CD14-positive monocyte (primary cell): ENCODE measurements at regions not wholly inside any gene's neighbourhood (a gene's known extent, or its start where the extent isn't known, plus 50 kb on each side); places are given as distances from the start of the nearest gene placed in this dataset.

Source experiments
- DNase-seq, 3 donors: peaks; one replicate each; pipeline ENCODE4 v3.0.0-alpha.2; 2011 to 2022
- H2AFZ ChIP-seq: 2 replicates; pipeline ENCODE4 v1.6.0; 2012; ENCODE audit warnings: mild to moderate bottlenecking, low read depth, low read length, inconsistent platforms; ENCODE audit not compliant: insufficient read depth, poor library complexity, severe bottlenecking
- H3K27ac ChIP-seq, 2 donors: 1 replicate in 1 of 2; 2 replicates in 1 of 2; pipeline ENCODE4 v1.5.1; 2012 to 2013; ENCODE audit warnings: low read length in 2 of 2, control low read depth in 1 of 2, inconsistent platforms in 1 of 2, low read depth in 1 of 2, mild to moderate bottlenecking in 1 of 2
- H3K27me3 ChIP-seq, 2 donors: one replicate each; pipeline versions ENCODE4 v1.6.0 to v1.6.1; 2011 to 2013; ENCODE audit warnings: low read length in 2 of 2; ENCODE audit not compliant: control insufficient read depth in 2 of 2, insufficient read depth in 2 of 2
- H3K36me3 ChIP-seq, 2 donors: replicated peaks in 1 of 2; 1 replicate in 1 of 2; 2 replicates in 1 of 2; pipeline versions ENCODE4 v1.5.1 to v1.6.1; 2012 to 2013; ENCODE audit warnings: low read length in 2 of 2, control low read depth in 1 of 2, inconsistent platforms in 1 of 2, mild to moderate bottlenecking in 1 of 2; ENCODE audit not compliant: insufficient read depth in 2 of 2, control insufficient read depth in 1 of 2
- H3K4me1 ChIP-seq, 2 donors: 1 replicate in 1 of 2; 2 replicates in 1 of 2; pipeline versions ENCODE4 v1.5.1 to v1.6.1; 2012 to 2013; ENCODE audit warnings: low read length in 2 of 2, control low read depth in 1 of 2, inconsistent platforms in 1 of 2, mild to moderate bottlenecking in 1 of 2, moderate library complexity in 1 of 2; ENCODE audit not compliant: insufficient read depth in 2 of 2, control insufficient read depth in 1 of 2
- H3K4me2 ChIP-seq: replicated peaks from 2 replicates; pipeline ENCODE3; 2012; ENCODE audit warnings: low read length, moderate library complexity, mild to moderate bottlenecking; ENCODE audit not compliant: poor library complexity, severe bottlenecking; ENCODE audit errors: extremely low read depth
- H3K4me3 ChIP-seq, 3 experiments: fragments of 200-600 bp in 1 of 3; sonication (generic) in 1 of 3; replicated peaks in 1 of 3; 1 replicate in 2 of 3; 2 replicates in 1 of 3; pipeline ENCODE4 v1.5.1; 2011 to 2013; ENCODE audit warnings: low read length in 3 of 3, mild to moderate bottlenecking in 3 of 3, control low read depth in 2 of 3, low read depth in 2 of 3, inconsistent platforms in 1 of 3, moderate library complexity in 1 of 3
- H3K79me2 ChIP-seq: 2 replicates; pipeline ENCODE4 v1.6.0; 2012; ENCODE audit warnings: mild to moderate bottlenecking, control low read depth, inconsistent platforms, low read length, moderate library complexity; ENCODE audit not compliant: insufficient read depth
- H3K9ac ChIP-seq: 2 replicates; pipeline ENCODE4 v1.6.0; 2017; ENCODE audit warnings: low read length, mild to moderate bottlenecking; ENCODE audit not compliant: insufficient read depth, poor library complexity, severe bottlenecking
- H3K9me3 ChIP-seq, 2 donors: replicated peaks in 1 of 2; 1 replicate in 1 of 2; 2 replicates in 1 of 2; pipeline versions ENCODE4 v1.5.1 to v1.6.1; 2012 to 2013; ENCODE audit warnings: low read length in 2 of 2, control low read depth in 1 of 2; ENCODE audit not compliant: control insufficient read depth in 1 of 2, insufficient read depth in 1 of 2
- H4K20me1 ChIP-seq: 2 replicates; pipeline ENCODE4 v1.6.0; 2012; ENCODE audit warnings: mild to moderate bottlenecking, low read length, control low read depth, moderate library complexity; ENCODE audit not compliant: insufficient read depth
- H3K27ac Mint-ChIP-seq, 7 donors: one replicate each; pipeline ENCODE4 v1.8.0; 2020; ENCODE audit warnings: mild to moderate bottlenecking in 7 of 7, mixed read lengths in 7 of 7, moderate library complexity in 6 of 7, inconsistent platforms in 2 of 7
- H3K27me3 Mint-ChIP-seq, 3 donors: one replicate each; pipeline ENCODE4 v1.8.0; 2021 to 2022; ENCODE audit warnings: low read depth in 3 of 3, mild to moderate bottlenecking in 3 of 3, mixed read lengths in 3 of 3, moderate library complexity in 3 of 3, inconsistent platforms in 1 of 3
- H3K36me3 Mint-ChIP-seq, 2 donors: one replicate each; pipeline ENCODE4 v1.8.0; 2020; ENCODE audit warnings: mixed read lengths in 2 of 2, inconsistent platforms in 1 of 2, mild to moderate bottlenecking in 1 of 2
- H3K4me1 Mint-ChIP-seq: one replicate; pipeline ENCODE4 v1.8.0; 2020; ENCODE audit warnings: mild to moderate bottlenecking, mixed read lengths
- H3K4me3 Mint-ChIP-seq, 2 donors: one replicate each; pipeline ENCODE4 v1.8.0; 2020; ENCODE audit warnings: mild to moderate bottlenecking in 2 of 2, mixed read lengths in 2 of 2, moderate library complexity in 1 of 2
- H3K9me3 Mint-ChIP-seq, 7 donors: one replicate each; pipeline ENCODE4 v1.8.0; 2020 to 2022; ENCODE audit warnings: mixed read lengths in 7 of 7, mild to moderate bottlenecking in 6 of 7, moderate library complexity in 6 of 7, inconsistent platforms in 2 of 7
- CTCF ChIP-seq: fragments of 200-600 bp; IDR thresholded peaks from one replicate; pipeline ENCODE4 v1.8.0; 2022; ENCODE audit warnings: antibody characterized with exemption, mild to moderate bottlenecking
- WGBS: methylation state at CpG from one replicate; pipeline ENCODE4 v1.1.5; 2013; ENCODE audit warnings: missing lambda C conversion rate; ENCODE audit not compliant: insufficient coverage; 5-methylcytosine and 5-hydroxymethylcytosine counted together
- intact Hi-C, 2 donors: fragments of 100-400 bp; cut with micrococcal nuclease; formaldehyde crosslinking; loops; one replicate each; pipeline versions ENCODE4 v1.15.0 to v1.15.1; 2023

- H3K27me3 ChIP-seq = no peaks in the 10 kb centered on the region
- Mint-ChIP-seq H3K4me3 (no peak overlapping the region), H3K36me3 (no peaks in the 10 kb centered on the region), H3K27ac (no peak overlapping the region), H3K9me3 (peaks cover 0 to 5% (median 3%) of the 10 kb centered on the region in 7 donors), H3K4me1 (no peaks in the 10 kb centered on the region), H3K27me3 (peaks cover 0 to 2% (median 2%) of the 10 kb centered on the region in 3 donors)
- H3K27ac ChIP-seq = no peak overlapping the region
- no peak for DNase-seq
- no peaks in the 10 kb centered on the region for H4K20me1 ChIP-seq
- H3K36me3 ChIP-seq = no peaks in the 10 kb centered on the region
- WGBS = 94% methylated on average over 3 of the region's 6 CpGs
- H3K79me2 ChIP-seq = no peaks in the 10 kb centered on the region
- no peak overlapping the region for H3K9ac ChIP-seq
- no peak for TF ChIP-seq CTCF
- no peak overlapping the region for H3K4me3 ChIP-seq
- no peak overlapping the region for H3K4me2 ChIP-seq
- intact Hi-C loops = no loop called here
- H2AFZ ChIP-seq = no peak overlapping the region
- no peaks in the 10 kb centered on the region for H3K4me1 ChIP-seq
- no peaks in the 10 kb centered on the region for H3K9me3 ChIP-seq
Observed at GRCh38 chr2:220101980-220102379, 474.6 kb downstream of the SLC4A3 start.

- WGBS = 100% methylated on average over 1 of the region's 2 CpGs
- peaks cover 0 to 3% (median 3%) of the 10 kb centered on the region in 7 donors for H3K9me3 Mint-ChIP-seq
Observed at GRCh38 chr2:220103596-220103995, 476.2 kb downstream of the SLC4A3 start.

More at GRCh38 chr2:220103596-220103995, 476.2 kb downstream of the SLC4A3 start:
- peaks cover 0 to 3% (median 2%) of the 10 kb centered on the region in 3 donors for H3K27me3 Mint-ChIP-seq
- H2AFZ ChIP-seq = no peak overlapping the region
- no peaks in the 10 kb centered on the region for H3K36me3 ChIP-seq
- H3K27ac ChIP-seq = no peak overlapping the region
- intact Hi-C loops = no loop called here
- H3K4me1 Mint-ChIP-seq = no peaks in the 10 kb centered on the region
- no peaks in the 10 kb centered on the region for H3K27me3 ChIP-seq
- no peak for TF ChIP-seq CTCF
- no peak overlapping the region for H3K4me2 ChIP-seq
- H3K9ac ChIP-seq = no peak overlapping the region
- H4K20me1 ChIP-seq = no peaks in the 10 kb centered on the region
- H3K4me3 Mint-ChIP-seq = no peak overlapping the region
- H3K4me1 ChIP-seq = no peaks in the 10 kb centered on the region
- H3K27ac Mint-ChIP-seq = no peak overlapping the region
- DNase-seq = no peak
- H3K9me3 ChIP-seq = no peaks in the 10 kb centered on the region
- no peak overlapping the region for H3K4me3 ChIP-seq
- no peaks in the 10 kb centered on the region for H3K79me2 ChIP-seq
- H3K36me3 Mint-ChIP-seq = no peaks in the 10 kb centered on the region
